GM12874 (cell line): ENCODE measurements at regions not wholly inside any gene's neighbourhood (a gene's known extent, or its start where the extent isn't known, plus 50 kb on each side); places are given as distances from the start of the nearest gene placed in this dataset.

Source experiments
- CTCF ChIP-seq: IDR thresholded peaks from 2 replicates; pipeline ENCODE4 v1.5.1; 2011; ENCODE audit warnings: low read depth, mild to moderate bottlenecking, control low read depth, low read length, moderate library complexity; ENCODE audit not compliant: insufficient read depth

GRCh38 chr9:28810388-28811075 lies 1237.3 kb upstream of the C9orf72 start:
- TF ChIP-seq CTCF: no peak

GRCh38 chr9:28820741-28821140 lies 1247.5 kb upstream of the C9orf72 start:
- no peak for TF ChIP-seq CTCF

- no peak for TF ChIP-seq CTCF
Measured at GRCh38 chr9:28821240-28821639, 1248.0 kb upstream of the C9orf72 start.

GRCh38 chr9:28824432-28824963 lies 1251.2 kb upstream of the C9orf72 start:
- TF ChIP-seq CTCF: no peak

- TF ChIP-seq CTCF: no peak
Measured at GRCh38 chr9:28832168-28832770, 1259.0 kb upstream of the C9orf72 start.

GRCh38 chr9:28834156-28834555 lies 1260.9 kb upstream of the C9orf72 start:
- TF ChIP-seq CTCF: no peak

- no peak for TF ChIP-seq CTCF
Measured at GRCh38 chr9:28839778-28840430, 1266.6 kb upstream of the C9orf72 start.
